ENCODE measurements at regions not wholly inside any gene's neighbourhood (a gene's known extent, or its start where the extent isn't known, plus 50 kb on each side); places are given as distances from the start of the nearest gene placed in this dataset.

DNA sequence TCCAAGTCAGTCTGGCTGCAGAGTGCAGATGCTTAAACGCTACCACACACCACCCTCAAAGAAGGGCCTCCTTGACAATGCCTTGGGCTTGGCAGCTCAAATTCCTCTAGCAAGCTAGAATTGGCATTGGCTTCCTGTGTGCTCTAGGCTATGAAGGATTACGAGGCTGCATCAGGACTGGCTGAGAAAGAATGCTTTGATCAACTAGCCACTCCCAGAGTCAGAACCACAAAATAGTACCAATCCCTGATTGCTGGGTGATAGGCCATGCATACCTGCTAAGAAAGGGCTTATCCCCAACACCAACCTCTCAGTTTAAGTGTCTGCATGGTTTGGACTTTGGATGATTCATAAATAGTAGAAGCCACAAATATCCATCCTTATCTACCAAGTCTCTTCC lies 504.9 kb downstream of the OMA1 start:
- TF ChIP-seq, protein P1, sequence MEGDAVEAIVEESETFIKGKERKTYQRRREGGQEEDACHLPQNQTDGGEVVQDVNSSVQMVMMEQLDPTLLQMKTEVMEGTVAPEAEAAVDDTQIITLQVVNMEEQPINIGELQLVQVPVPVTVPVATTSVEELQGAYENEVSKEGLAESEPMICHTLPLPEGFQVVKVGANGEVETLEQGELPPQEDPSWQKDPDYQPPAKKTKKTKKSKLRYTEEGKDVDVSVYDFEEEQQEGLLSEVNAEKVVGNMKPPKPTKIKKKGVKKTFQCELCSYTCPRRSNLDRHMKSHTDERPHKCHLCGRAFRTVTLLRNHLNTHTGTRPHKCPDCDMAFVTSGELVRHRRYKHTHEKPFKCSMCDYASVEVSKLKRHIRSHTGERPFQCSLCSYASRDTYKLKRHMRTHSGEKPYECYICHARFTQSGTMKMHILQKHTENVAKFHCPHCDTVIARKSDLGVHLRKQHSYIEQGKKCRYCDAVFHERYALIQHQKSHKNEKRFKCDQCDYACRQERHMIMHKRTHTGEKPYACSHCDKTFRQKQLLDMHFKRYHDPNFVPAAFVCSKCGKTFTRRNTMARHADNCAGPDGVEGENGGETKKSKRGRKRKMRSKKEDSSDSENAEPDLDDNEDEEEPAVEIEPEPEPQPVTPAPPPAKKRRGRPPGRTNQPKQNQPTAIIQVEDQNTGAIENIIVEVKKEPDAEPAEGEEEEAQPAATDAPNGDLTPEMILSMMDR (IDR thresholded peaks at IDR 0.05; ENCODE audit: low read depth, low read length, missing control alignments): no peak
- DNase-seq (ENCODE audit: low read depth): no peak
- no peak overlapping the region for H3K4me3 ChIP-seq (ENCODE audit: low read depth, low read length)
- in situ Hi-C loops (cut with HindIII; ENCODE audit: low sequenced_read_pairs): no loop called here

DNA sequence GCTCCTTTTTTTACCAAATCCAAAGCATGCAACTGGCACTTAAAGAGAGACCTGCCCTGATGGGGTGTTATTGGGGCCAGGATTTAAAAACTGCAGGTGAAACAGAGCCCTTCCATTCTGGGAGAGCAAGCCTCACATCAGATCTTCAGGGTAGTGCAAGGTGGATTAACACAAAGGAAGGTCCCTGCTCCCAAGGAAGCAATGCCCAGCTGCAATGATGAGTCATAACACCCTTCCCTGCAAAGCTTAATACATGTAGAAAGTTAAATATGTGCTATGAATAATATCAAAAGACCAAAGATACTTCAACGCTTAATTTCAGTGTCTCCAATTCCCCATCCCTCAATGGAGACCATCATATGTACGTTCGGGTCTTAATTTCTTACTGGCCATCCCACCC lies 508.0 kb downstream of the OMA1 start:
- no peak overlapping the region for H3K4me3 ChIP-seq (ENCODE audit: low read depth, low read length)
- TF ChIP-seq, protein P1 (IDR thresholded peaks at IDR 0.05; ENCODE audit: low read depth, low read length, missing control alignments): no peak
- DNase-seq (ENCODE audit: low read depth): no peak
- in situ Hi-C loops (cut with HindIII; ENCODE audit: low sequenced_read_pairs): no loop called here

GRCh38 chr1:58035523-58035922 lies 511.0 kb downstream of the OMA1 start:
- in situ Hi-C loops (cut with HindIII; ENCODE audit: low sequenced_read_pairs): no loop called here
- TF ChIP-seq, protein P1 (IDR thresholded peaks at IDR 0.05; ENCODE audit: low read depth, low read length, missing control alignments): no peak
- no peak overlapping the region for H3K4me3 ChIP-seq (ENCODE audit: low read depth, low read length)
- no peak for DNase-seq (ENCODE audit: low read depth)

GRCh38 chr1:58033311-58033710 lies 513.2 kb downstream of the OMA1 start:
- in situ Hi-C loops (cut with HindIII; ENCODE audit: low sequenced_read_pairs): no loop called here
- DNase-seq (ENCODE audit: low read depth): no peak
- TF ChIP-seq, protein P1 (IDR thresholded peaks at IDR 0.05; ENCODE audit: low read depth, low read length, missing control alignments): no peak
- no peak overlapping the region for H3K4me3 ChIP-seq (ENCODE audit: low read depth, low read length)

DNA sequence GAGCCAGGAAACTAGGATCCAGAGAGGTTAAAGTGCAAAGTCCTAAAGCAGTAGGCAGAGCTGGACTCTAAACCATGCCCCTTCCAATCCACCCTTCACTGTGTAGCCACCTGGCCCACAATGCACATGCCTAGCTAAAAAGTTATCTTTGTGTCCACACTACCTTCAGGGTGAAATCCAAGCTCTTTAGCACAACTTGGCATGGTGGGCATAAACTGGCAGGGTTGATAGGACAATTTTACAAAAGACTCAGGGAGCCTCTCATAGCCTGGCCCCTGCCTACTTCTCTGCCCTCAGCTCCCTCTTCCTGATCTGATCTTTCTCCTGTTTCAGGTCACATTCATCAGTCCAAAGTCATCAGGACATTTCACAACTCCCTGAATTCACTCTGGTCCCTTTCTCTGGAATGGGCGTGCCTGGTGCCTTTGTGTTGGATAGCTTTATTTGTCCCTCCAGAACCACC lies 513.9 kb downstream of the OMA1 start:
- H3K4me3 ChIP-seq (ENCODE audit: low read depth, low read length): no peak overlapping the region
- in situ Hi-C loops (cut with HindIII; ENCODE audit: low sequenced_read_pairs): no loop called here
- TF ChIP-seq, protein P1 (IDR thresholded peaks at IDR 0.05; ENCODE audit: low read depth, low read length, missing control alignments): no peak
- DNase-seq (ENCODE audit: low read depth): no peak

- DNase-seq (ENCODE audit: low read depth): no peak
- H3K4me3 ChIP-seq (ENCODE audit: low read depth, low read length): no peak overlapping the region
- TF ChIP-seq, protein P1 (IDR thresholded peaks at IDR 0.05; ENCODE audit: low read depth, low read length, missing control alignments): no peak
- in situ Hi-C loops (cut with HindIII; ENCODE audit: low sequenced_read_pairs): no loop called here
Measured at GRCh38 chr1:58031416-58031815, 515.1 kb downstream of the OMA1 start.

DNA sequence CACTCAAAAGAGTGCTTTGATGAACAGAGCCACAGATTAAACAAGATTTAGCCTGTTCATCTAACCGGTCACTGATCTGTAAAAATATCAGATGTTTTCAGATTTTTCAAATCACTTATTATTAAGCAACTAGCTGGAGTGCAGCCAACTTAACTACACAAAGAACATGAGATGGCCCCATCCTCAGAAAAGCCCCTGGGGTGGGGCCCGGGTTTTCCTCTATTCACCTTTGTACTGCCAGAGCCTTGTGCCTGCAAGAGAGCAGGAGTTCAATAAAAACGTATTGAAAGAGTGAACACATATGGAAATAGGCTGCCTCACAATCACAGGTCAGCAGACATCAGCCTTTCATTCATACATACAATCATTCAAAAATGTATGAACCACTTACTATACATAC lies 516.1 kb downstream of the OMA1 start:
- no peak for DNase-seq (ENCODE audit: low read depth)
- TF ChIP-seq, protein P1 (IDR thresholded peaks at IDR 0.05; ENCODE audit: low read depth, low read length, missing control alignments): no peak
- in situ Hi-C loops (cut with HindIII; ENCODE audit: low sequenced_read_pairs): no loop called here
- H3K4me3 ChIP-seq (ENCODE audit: low read depth, low read length): no peak overlapping the region

Data from astrocyte of the cerebellum (primary cell).